Esophagus squamous epithelium (tissue), 5 donors: ENCODE measurements at regions not wholly inside any gene's neighbourhood (a gene's known extent, or its start where the extent isn't known, plus 50 kb on each side); places are given as distances from the start of the nearest gene placed in this dataset.

Experiments
- DNase-seq: peaks from one replicate; lab custom pipeline; 2025; lab: John Stamatoyannopoulos, UW
- H3K27ac ChIP-seq, 4 donors: fragments of 200-600 bp; sonication (generic); one replicate each; pipeline ENCODE4 v1.5.1; 2016 to 2019; ENCODE audit warnings: mild to moderate bottlenecking in 1 of 4
- H3K27me3 ChIP-seq, 4 donors: fragments of 200-600 bp; sonication (generic); 1 replicate in 3 of 4; 2 replicates in 1 of 4; pipeline versions ENCODE4 v1.5.1 to v1.6.0; 2017 to 2021; ENCODE audit warnings: antibody characterized with exemption in 1 of 4
- H3K36me3 ChIP-seq, 3 donors: fragments of 200-600 bp; sonication (generic); one replicate each; pipeline ENCODE4 v1.5.1; 2016 to 2019
- H3K4me1 ChIP-seq, 3 donors: fragments of 200-600 bp; sonication (generic); one replicate each; pipeline ENCODE4 v1.5.1; 2017 to 2019
- H3K4me3 ChIP-seq, 4 donors: fragments of 200-600 bp; sonication (generic); 1 replicate in 3 of 4; 2 replicates in 1 of 4; pipeline ENCODE4 v1.5.1; 2016 to 2019; ENCODE audit warnings: mild to moderate bottlenecking in 2 of 4, moderate library complexity in 1 of 4
- H3K9me3 ChIP-seq, 3 donors: fragments of 200-600 bp; sonication (generic); one replicate each; pipeline ENCODE4 v1.5.1; 2016 to 2019
- POLR2A ChIP-seq, 4 donors: fragments of 450-650 bp; IDR thresholded peaks; one replicate each; pipeline ENCODE4 v1.6.1; 2017; ENCODE audit warnings: antibody characterized with exemption in 4 of 4, mild to moderate bottlenecking in 4 of 4, moderate library complexity in 3 of 4
- WGBS, 2 donors: methylation state at CpG; one replicate each; pipeline ENCODE4 v1.1.5; 2018; 5-methylcytosine and 5-hydroxymethylcytosine counted together
- intact Hi-C: fragments of 100-400 bp; cut with DNase I; formaldehyde crosslinking; loops from one replicate; pipeline ENCODE4 v1.15.0; 2022
- TF ChIP-seq, protein P1 (sequence below), 6 experiments: fragments of 450-650 bp in 4 of 6; fragments of 200-600 bp in 2 of 6; sonication (generic) in 2 of 6; IDR thresholded peaks; one replicate each; pipeline ENCODE4 v1.5.1; 2016 to 2019; ENCODE audit warnings: antibody characterized with exemption in 6 of 6, mild to moderate bottlenecking in 4 of 6, moderate library complexity in 4 of 6
- donor health status: DM: yes; HTN: yes; CAD: no.

DNA sequence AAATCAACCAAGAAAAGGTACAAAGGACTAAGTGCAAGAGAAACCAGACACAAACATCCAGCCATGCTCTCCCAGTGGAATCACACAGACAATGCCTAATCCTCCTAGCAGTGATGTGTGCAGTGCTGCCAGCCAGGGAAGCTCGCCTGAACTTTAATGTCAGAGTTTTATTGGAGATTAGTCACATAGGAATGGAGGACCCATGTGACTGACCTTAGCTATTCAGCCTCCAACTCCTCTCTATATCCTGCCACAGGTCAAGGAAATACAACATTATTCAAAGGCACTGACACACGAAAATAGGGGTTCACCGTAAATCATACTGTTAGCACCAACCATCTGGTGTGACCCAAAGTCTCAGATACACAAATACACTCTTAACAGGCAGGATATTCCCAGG lies 684.6 kb downstream of the DOK5 start:
- no peak overlapping the region for H3K4me3 ChIP-seq
- no peak for DNase-seq
- H3K27me3 ChIP-seq: no peaks in the 10 kb centered on the region
- no peak overlapping the region for H3K27ac ChIP-seq
- no peak for TF ChIP-seq POLR2A (IDR thresholded peaks at IDR 0.05)
- TF ChIP-seq, protein P1, sequence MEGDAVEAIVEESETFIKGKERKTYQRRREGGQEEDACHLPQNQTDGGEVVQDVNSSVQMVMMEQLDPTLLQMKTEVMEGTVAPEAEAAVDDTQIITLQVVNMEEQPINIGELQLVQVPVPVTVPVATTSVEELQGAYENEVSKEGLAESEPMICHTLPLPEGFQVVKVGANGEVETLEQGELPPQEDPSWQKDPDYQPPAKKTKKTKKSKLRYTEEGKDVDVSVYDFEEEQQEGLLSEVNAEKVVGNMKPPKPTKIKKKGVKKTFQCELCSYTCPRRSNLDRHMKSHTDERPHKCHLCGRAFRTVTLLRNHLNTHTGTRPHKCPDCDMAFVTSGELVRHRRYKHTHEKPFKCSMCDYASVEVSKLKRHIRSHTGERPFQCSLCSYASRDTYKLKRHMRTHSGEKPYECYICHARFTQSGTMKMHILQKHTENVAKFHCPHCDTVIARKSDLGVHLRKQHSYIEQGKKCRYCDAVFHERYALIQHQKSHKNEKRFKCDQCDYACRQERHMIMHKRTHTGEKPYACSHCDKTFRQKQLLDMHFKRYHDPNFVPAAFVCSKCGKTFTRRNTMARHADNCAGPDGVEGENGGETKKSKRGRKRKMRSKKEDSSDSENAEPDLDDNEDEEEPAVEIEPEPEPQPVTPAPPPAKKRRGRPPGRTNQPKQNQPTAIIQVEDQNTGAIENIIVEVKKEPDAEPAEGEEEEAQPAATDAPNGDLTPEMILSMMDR (IDR thresholded peaks at IDR 0.05): no peak
- WGBS, 2 donors: 56 to 66% methylated on average over 3 of the region's 3 CpGs
- no peaks in the 10 kb centered on the region for H3K4me1 ChIP-seq
- H3K9me3 ChIP-seq: no peaks in the 10 kb centered on the region
- no peaks in the 10 kb centered on the region for H3K36me3 ChIP-seq
- intact Hi-C loops: no loop called here

DNA sequence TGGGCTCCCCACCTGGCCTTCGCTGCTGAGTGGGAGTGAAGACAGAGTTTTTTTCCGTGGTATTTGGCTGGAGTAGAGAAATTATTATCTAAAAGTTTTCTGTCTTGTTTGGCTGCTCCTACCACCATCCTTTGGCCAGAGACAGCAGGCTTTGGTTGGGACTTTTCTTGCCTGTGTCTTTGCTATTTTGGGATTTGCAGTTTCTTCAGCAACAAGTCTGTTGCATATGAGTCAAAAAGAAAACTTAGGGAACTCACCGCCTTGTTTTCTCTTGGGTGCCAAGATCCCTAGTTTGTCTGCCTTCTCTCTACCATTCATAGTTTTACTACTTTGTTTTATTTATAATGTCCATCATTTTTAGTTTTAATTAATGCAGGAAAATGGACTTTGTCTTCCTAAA lies 683.8 kb downstream of the DOK5 start:
- Histone ChIP-seq H3K4me3 (no peak overlapping the region), H3K4me1 (no peaks in the 10 kb centered on the region), H3K36me3 (no peaks in the 10 kb centered on the region), H3K27me3 (no peaks in the 10 kb centered on the region), H3K9me3 (no peaks in the 10 kb centered on the region), H3K27ac (no peak overlapping the region)
- intact Hi-C loops: no loop called here
- TF ChIP-seq, protein P1 (IDR thresholded peaks at IDR 0.05): no peak
- TF ChIP-seq POLR2A (IDR thresholded peaks at IDR 0.05): no peak
- 88 to 90% methylated on average over 3 of the region's 3 CpGs for WGBS, 2 donors
- DNase-seq: no peak

DNA sequence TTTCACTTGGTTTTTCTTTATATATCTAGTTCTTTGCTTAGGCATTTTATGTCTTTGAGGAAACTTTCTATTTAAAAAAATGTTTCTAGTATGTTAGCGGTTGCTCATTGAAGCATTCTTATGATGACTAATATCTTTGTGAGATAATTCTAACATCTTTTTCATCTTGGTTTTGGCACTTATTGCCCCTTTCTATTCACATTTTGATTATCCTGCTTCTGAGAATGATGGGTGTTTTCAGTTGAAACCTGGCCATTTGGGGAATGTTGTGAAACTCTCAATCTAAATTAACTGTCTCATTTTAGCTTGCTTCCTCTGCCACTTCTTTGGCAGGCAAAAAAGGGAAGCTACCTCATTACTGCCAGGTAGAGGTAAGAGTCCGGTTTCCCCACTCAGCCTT lies 683.1 kb downstream of the DOK5 start:
- Histone ChIP-seq H3K27me3 (no peaks in the 10 kb centered on the region), H3K27ac (no peak overlapping the region), H3K36me3 (no peaks in the 10 kb centered on the region), H3K9me3 (no peaks in the 10 kb centered on the region), H3K4me3 (no peak overlapping the region), H3K4me1 (no peaks in the 10 kb centered on the region)
- intact Hi-C loops: no loop called here
- WGBS, 2 donors: 56 to 86% methylated on average over 2 of the region's 2 CpGs
- TF ChIP-seq, protein P1 (IDR thresholded peaks at IDR 0.05): no peak
- no peak for TF ChIP-seq POLR2A (IDR thresholded peaks at IDR 0.05)
- DNase-seq: no peak

DNA sequence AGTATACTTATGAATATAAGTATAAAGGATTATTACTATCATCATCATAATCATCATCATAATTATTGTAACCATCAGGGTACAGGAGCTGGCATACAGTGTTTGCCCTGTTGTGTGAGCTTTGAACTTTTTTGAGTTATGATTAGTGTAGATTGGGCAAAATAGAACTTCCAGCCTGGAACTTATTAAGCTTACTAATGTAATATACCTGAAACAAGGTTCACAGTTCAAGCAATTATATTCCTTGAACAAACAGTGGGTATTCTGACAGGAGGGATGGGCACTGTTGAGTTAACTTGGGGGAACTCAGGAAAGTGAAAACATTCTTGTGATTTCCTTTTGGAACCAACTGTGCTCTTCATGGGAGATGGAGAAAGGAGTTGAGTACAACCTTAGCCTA lies 680.0 kb downstream of the DOK5 start:
- intact Hi-C loops: no loop called here
- DNase-seq: no peak
- H3K4me1 ChIP-seq: no peaks in the 10 kb centered on the region
- no peaks in the 10 kb centered on the region for H3K27me3 ChIP-seq
- no peak overlapping the region for H3K4me3 ChIP-seq
- H3K36me3 ChIP-seq: no peaks in the 10 kb centered on the region
- TF ChIP-seq, protein P1 (IDR thresholded peaks at IDR 0.05): no peak
- no peak for TF ChIP-seq POLR2A (IDR thresholded peaks at IDR 0.05)
- no peak overlapping the region for H3K27ac ChIP-seq
- no peaks in the 10 kb centered on the region for H3K9me3 ChIP-seq

DNA sequence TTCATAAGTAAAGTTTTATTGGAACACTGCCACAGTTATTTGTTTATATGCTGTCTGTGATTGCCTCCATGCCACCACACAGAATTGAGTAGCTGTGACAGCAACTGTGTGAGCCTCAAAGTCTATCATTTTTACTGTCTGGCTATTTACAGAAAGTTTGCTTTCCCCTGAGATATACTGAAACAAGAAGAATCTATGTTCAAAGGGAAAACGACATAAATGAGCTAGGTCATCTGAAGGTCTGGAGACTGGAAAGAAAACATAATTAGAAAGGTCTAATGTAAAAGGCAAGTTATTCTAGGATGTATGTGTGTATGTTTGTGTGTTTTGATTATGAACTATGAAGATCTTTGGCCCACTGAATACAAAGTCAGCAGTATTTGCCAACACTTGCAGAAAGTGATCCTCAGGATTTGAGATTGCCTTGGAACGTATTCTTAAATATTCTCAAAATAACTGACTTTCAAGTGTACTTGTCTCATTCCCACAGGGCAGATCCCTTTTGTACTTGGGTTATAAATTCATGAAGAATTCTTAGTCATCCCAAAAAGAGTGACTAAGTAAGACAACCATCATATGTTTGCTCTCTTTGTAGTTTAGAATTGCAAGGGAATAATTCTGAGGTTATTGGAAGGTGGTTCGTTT lies 677.7 kb downstream of the DOK5 start:
- intact Hi-C loops: no loop called here
- no peak overlapping the region for H3K4me3 ChIP-seq
- H3K36me3 ChIP-seq: no peaks in the 10 kb centered on the region
- no peak for TF ChIP-seq POLR2A (IDR thresholded peaks at IDR 0.05)
- TF ChIP-seq, protein P1 (IDR thresholded peaks at IDR 0.05): no peak
- no peak for DNase-seq
- no peaks in the 10 kb centered on the region for H3K27me3 ChIP-seq
- H3K4me1 ChIP-seq: peaks cover 0 to 14% (median 0%) of the 10 kb centered on the region in 3 donors
- WGBS, 2 donors: 10 to 27% methylated on average over 3 of the region's 3 CpGs
- no peak overlapping the region for H3K27ac ChIP-seq
- H3K9me3 ChIP-seq: no peaks in the 10 kb centered on the region
